Endothelial cell of umbilical vein (primary cell): ENCODE measurements at regions not wholly inside any gene's neighbourhood (a gene's known extent, or its start where the extent isn't known, plus 50 kb on each side); places are given as distances from the start of the nearest gene placed in this dataset.

Source experiments
- EZH2 ChIP-seq: IDR thresholded peaks from 2 replicates; pipeline ENCODE4 v1.6.1; 2012; ENCODE audit warnings: borderline replicate concordance, low read depth, mild to moderate bottlenecking, moderate library complexity, low read length, inconsistent platforms; ENCODE audit not compliant: severe bottlenecking
- POLR2A ChIP-seq: IDR thresholded peaks from 2 replicates; pipeline ENCODE4 v1.6.1; 2012; ENCODE audit warnings: low read depth, mild to moderate bottlenecking, control low read depth, low read length

- no peak for TF ChIP-seq EZH2
- no peak for TF ChIP-seq POLR2A
These were observed 467.2 kb downstream of the TFAP2B start for GRCh38 chr6:51285876-51286275.
